ENCODE measurements at regions not wholly inside any gene's neighbourhood (a gene's known extent, or its start where the extent isn't known, plus 50 kb on each side); places are given as distances from the start of the nearest gene placed in this dataset.

DNA sequence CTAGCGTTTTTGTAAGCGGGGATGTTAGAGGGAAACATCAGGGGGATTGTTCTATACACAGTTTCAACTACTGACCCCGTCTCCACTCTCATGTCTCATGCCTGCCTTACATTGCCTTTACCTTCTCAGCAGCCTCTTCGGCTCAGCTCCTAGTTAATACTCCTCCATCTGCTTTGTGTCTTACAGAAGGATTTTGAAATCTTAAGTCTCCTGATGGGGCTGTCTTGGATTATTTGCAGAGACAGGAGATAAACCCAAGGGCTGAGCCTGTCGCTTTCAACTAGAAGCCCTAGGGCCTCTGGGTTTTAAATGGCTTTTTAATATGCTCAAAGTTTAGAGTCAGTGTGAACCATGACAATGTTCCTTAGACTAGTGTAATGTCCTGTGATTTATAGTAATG, 161.5 kb downstream of the CARTPT start:
- TF ChIP-seq, protein P1, sequence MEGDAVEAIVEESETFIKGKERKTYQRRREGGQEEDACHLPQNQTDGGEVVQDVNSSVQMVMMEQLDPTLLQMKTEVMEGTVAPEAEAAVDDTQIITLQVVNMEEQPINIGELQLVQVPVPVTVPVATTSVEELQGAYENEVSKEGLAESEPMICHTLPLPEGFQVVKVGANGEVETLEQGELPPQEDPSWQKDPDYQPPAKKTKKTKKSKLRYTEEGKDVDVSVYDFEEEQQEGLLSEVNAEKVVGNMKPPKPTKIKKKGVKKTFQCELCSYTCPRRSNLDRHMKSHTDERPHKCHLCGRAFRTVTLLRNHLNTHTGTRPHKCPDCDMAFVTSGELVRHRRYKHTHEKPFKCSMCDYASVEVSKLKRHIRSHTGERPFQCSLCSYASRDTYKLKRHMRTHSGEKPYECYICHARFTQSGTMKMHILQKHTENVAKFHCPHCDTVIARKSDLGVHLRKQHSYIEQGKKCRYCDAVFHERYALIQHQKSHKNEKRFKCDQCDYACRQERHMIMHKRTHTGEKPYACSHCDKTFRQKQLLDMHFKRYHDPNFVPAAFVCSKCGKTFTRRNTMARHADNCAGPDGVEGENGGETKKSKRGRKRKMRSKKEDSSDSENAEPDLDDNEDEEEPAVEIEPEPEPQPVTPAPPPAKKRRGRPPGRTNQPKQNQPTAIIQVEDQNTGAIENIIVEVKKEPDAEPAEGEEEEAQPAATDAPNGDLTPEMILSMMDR (IDR thresholded peaks at IDR 0.05), result no peak
- TF ChIP-seq POLR2A (IDR thresholded peaks at IDR 0.05), result no peak

All from suprapubic skin (tissue), 3 donors.